GM19238 (cell line): ENCODE measurements at regions not wholly inside any gene's neighbourhood (a gene's known extent, or its start where the extent isn't known, plus 50 kb on each side); places are given as distances from the start of the nearest gene placed in this dataset.
"Not testable (repeated sequence)": the region's sequence is repeated elsewhere in the genome, so short reads cannot be mapped to it uniquely, and the experiment has no call there.

Experiments
- DNase-seq: peaks from one replicate; pipeline ENCODE4 v3.0.0; 2011; ENCODE audit warnings: low spot score; ENCODE audit not compliant: insufficient read length

DNA sequence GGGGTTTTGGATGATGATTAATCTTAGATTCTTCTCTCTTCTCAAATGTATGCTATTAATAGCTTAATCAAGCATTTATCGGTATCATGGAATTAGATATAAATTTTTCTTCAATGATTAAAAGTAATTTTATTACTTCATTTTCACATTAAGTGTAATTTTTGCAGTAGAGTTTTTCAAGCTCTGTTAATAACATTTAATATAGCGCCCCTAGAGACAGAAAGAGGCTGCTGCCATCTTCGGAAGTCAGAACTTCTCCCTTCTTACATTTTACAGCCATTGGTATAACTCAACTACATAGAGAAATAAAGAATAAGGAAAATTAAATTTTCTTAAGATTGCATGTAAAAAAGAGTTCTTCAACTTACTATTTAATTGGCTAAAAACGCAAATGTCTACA, 540.3 kb downstream of the GABRG2 start:
- DNase-seq: no peak

DNA sequence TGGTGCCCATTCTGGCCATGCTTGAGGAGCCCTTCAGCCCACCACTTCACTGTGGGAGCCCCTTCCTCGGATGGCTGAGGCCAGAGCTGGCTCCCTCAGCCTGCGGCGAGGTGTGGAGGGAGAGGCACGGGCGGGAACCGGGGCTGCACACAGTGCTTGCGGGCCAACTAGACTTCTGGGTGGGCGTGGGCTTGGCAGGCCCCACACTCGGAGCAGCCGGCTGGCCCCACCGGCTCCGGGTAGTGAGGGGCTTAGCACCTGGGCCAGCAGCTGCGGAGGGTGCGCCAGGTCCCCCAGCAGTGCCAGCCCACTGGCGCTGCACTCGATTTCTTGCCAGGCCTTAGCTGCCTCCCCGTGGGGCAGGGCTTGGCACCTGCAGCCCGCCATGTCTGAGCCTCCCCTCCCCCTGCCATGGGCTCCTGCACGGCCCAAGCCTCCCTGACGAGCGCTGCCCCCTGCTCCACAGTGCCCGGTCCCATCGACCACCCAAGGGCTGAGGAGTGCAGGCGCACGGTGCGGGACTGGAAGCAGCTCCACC, 554.2 kb downstream of the GABRG2 start:
- DNase-seq: not testable (repeated sequence)

DNA sequence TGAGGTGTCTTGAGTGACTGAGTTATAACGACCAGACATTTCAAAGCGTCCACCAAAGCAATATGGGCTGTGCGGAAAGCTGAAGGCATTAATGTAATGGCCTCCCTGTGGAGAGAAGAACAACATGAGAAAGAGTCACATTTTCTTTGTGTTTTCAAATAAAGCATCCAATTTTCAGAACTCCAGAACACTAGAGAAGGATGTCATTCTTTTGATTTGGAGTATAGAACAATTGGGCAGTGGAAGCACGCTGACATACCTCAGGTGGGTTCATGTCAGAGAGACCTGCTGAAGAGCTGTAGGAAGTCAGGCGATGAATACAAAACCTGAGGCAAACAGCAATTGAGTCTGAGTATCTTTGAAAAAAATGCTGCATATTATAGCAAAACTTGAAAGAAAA, 556.5 kb downstream of the GABRG2 start:
- no peak for DNase-seq

DNA sequence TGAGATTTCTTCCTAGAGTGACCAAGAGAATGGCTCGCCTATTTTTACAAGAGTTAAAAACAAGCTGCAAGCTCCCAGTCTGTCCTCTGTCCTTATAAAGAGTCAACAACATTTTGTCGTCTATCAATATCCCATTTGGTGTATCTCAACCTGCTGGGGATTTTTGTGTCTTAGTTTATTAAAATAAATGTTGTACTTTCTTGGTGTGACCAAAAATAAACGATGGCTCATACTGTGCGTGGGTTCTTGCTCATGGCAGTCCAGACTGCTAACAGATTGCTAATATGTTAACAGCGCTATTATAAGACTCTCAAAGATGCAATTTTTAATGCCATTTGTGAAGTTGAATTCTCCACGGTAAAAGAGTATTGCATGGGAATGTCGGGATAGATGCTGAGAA, 569.9 kb downstream of the GABRG2 start:
- DNase-seq: no peak

DNA sequence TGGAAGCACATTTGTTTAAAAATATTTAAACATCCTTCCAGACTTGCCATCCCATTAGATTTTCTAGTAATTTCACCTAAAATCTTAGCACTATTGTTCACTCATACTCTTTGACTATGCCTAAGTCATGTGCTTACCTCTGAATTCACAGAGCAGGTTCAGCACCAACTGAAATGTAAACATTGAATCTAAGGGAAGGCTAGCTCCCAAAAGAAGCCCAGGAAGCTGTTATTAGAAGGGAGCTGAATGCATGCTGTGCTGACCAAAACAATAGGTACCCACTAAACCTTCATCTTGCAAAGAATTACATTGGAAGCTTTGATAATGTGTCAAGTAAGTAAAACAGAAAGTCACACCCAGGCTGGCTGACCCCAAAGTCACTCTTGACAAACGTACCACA, 571.3 kb downstream of the GABRG2 start:
- no peak for DNase-seq

DNA sequence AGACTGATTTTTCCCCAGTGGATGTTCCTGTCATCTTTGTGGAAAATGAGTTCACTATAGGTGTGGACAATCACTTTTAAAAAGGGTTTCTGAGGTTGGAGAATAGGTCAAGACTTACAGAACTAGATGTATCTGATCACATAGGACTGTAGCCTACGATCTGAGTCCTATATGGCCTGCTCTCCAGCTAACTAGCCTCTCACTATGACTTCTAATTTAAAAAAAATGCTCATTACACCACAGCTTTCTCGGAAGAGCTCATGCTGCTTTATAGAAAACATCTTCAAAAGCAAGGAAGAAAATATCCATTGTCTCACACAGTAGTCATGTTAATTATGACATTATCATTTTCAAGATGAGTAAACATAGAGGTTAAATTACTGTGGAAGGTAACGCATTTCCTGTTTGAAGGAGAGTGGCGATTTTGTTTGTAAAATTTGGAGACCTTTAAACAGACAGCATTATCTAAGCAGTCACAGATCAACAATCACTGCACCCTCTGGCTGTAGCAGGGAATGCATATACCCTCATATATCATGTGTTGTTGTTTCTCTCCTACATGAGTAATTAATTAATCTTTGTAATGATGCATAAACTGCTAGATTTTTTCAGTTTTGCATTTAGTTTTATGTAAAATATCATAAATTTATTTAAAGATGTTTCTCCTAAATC, 573.7 kb downstream of the GABRG2 start:
- no peak for DNase-seq

DNA sequence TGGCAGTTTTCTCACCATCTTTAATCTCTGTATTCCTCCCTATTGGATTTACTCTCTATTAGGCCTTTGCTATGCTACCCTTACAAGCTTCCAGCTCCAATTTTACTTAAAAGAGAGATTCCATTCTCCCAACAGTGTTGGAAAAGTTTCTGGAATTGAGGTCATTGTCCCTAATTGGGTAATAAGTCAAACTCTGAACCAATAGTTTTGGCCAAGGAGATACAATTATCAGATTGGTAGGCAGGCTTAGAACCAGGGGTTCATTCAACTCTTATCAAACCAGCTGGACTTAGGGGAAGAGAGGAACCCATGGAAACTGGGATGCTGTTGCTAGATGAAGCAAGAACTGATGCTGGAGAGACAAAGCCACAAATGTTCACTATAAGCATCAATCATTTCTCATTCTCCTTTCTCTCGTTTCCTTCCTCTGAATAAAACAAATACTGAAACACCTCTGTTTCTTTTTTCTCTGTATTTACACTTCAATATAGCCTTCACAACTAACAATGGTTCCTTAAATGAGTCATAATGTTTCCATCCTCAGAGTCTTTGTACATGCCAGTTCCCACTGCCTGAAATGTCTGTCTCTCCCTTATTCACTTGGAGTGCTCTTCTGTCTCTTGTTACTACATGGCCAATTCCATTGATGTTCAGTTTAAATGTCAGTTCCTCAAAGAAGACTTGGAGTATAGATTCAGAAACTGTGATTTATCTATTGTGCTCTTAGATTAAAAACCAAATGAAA, 587.3 kb downstream of the GABRG2 start:
- DNase-seq: no peak

DNA sequence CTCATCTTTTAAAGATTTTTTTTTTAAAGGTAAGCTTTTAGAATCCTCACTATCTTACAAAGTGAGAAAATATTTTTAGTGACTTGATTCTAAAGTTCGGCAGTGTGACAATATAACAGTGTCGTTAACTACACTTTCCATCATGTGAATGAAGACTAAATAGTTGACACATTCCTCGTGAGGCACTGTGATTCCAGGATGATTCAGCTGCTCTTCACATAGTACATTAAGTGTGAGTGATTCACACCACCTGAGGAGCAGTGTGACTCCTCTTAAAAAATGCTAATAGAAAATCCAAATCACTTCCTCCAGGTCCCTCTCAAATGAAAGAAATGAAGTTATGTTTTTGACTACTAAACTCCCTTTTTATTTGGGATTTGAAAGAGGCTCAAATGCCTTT, 589.5 kb downstream of the GABRG2 start:
- DNase-seq: no peak

DNA sequence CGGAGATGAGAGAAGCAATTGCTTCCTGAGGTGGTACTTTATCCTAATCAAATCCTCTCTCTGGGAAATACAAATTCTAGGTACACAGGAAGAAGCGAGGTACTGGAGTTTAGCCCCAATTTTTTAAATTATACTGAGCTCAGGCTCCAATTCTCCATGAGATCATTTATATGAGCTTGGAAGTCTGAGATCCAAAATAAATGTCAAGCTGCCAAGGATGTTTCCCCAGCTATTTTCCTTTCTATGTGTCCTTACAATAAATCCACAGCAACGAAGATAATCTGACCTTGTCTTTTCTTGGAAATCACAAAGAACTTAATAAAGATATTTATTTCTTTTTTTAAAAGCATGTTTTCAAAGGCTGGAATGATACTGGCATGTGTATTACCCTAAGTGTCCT, 597.3 kb downstream of the GABRG2 start:
- DNase-seq: no peak

DNA sequence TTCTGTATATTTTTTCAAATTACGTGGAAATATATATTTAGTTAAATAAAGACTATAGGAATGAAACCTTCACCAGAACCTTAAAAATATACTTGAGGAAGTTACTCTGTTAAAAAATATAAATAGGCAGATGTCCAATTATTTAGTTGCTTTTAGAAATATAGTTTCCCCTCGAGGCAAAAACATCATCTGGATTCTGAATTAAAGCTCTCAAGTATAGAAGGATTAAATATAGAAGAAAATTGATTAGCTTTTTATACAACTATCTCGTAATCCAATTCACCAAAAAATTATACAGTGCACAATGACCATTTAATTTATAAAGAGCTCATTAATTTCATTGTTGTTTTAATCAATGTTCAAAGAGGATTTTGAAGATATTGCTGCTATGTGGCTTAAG, 601.4 kb downstream of the GABRG2 start:
- DNase-seq: no peak

DNA sequence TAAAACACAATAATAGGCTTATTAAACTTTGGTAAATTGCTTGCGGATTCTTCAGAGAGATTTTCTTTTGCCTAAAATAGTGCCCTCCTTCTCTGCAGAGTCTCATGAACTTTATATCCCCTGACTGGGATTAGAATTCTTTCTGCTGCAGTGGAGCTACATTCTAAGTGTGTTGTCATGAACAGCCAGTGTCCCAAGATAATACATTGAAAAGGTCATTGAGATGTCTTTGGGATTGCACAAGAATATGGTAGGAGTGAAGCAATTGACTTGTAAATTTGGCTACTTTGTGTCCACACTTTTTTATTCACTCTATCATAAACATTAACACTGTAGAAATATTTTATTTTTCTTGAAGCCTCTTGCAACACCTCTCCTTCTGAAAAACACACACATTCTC, 604.5 kb downstream of the GABRG2 start:
- no peak for DNase-seq

DNA sequence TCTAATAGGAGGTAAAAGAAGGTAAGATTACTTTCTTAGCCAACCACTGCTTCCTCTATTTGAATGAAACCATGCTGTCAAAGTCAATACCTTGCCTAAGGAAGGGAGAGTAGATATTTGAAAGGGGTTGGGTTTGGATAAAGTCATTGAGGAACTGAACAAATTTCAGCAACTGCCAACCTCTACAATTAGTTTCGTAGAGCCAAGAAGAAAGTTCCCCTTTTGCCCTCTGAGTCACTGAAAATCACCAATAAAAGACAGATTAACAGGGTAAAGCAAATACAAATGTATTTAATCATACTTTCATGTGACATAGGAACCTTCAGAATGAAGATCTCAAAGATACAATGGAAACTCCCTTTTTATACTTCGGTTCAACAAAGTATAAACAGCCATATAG, 615.7 kb downstream of the GABRG2 start:
- no peak for DNase-seq

DNA sequence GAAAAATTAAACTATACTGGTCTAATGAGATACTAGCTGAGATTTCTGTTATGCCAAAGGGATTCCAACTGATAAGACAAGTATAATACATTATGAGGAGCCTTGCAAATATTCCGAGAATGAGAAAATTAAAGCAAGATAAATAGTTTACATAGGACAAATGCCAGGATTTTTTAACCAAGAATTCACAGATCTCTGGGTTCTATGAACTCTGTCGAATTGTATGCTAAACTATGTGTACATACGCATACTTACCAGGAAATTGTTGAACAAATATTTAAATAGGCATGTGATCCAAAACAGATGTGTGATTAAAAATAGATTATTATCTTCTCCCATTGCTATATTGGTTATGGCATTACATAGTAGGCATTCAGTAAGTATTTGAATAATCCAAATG, 616.6 kb downstream of the GABRG2 start:
- no peak for DNase-seq

DNA sequence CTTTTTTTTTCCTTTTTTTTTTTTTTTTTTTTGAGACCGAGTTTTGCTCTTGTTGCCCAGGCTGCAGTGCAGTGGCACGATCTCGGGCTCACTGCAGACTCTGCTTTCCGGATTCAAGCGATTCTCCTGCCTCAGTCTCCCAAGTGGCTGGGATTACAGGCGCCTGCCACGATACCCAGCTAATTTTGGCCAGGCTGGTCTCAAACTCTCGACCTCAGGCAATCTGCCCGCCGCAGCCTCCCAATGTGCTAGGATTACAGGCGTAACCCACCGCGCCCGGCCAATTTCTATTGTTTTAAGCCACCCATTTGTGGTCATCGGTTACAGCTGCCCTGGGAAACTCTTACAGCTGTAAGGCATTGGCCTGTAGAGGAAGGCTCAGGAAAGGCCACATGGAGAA, 617.7 kb downstream of the GABRG2 start:
- DNase-seq: no peak

DNA sequence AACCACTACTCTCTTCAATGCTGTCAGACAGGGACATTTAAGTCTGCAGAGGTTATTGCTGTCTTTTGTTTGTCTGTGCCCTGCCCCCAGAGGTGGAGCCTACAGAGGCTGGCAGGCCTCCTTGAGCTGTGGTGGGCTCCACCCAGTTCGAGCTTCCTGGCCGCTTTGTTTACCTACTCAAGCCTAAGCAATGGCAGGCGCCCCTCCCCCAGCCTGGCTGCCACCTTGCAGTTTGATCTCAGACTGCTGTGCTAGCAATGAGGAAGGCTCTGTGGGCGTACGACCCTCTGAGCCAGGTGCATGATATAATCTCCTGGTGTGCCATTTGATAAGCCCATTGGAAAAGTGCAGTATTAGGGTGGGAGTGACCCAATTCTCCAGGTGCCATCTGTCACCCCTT, 628.7 kb downstream of the GABRG2 start:
- DNase-seq: not testable (repeated sequence)

DNA sequence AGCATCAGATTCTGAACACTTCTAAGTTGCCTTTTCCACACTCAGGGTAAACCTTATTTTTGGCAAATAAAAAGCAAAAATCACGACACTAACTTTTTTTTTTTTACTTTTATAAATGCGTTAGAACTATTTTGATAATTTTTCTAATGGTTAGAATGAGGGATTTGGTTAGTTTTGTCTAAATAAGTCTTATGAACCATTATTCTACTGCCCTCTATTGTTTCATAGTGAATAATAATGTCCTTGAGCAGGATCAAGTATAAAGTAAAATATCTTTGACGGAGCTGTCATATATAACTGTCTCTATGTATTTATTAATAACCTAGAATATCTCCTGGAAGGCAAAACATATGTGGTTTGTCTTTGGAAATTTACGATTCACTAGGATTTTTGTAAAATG, 631.8 kb downstream of the GABRG2 start:
- no peak for DNase-seq

DNA sequence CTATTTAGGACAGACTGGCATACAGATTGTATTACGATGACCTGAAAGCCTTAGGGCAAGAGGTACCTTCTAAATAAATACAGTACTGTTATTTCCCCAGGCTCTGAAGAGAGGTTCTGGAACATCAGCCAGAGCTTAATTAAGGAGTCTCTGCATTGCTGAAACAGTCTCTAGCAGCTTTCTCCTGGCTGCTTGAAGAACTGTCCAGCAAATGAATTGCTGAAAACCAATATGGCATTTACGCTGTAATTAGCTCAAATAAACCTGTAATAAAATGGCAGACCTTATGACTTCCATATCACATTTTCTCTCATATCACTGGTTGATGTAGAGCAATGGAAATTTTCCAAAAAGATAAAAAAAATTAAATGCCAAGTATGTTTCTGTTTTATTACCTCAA, 636.3 kb downstream of the GABRG2 start:
- no peak for DNase-seq

DNA sequence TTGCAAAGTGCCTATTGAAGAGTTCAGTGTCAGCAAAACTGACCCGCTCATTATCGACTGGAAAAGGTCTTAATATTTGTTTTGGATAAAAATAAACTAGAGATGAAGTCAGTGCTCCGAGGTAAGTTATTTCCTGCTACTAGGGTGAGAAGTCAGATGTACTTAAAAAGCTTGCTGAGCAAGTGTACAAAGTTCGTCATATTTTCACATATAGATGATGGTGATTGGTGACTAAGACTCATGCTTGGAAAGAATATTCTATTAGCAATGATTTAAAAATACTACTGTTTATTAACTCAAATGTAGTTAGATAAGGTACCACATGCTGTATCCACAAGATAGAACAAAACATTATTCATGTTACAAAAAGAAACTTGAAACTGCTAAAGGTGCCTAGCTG, 643.7 kb downstream of the GABRG2 start:
- DNase-seq: no peak

DNA sequence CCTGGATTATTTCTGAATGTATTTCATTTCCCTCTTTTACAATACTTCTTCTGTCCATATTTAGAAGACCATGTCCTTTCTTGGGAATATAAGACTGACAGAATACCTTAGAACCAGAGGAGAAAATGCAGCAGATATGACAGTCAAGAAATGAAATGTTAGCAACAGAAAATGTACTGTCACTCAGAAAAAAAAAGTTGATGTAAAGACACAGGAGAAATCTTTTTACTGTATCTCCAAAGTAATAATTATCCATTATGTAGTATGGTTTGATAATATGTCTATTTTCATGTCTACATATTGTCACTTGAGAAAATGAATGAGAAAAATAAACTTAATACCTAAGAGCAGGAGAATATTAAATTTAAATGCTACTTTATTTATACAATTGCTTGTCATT, 652.1 kb downstream of the GABRG2 start:
- DNase-seq: no peak

DNA sequence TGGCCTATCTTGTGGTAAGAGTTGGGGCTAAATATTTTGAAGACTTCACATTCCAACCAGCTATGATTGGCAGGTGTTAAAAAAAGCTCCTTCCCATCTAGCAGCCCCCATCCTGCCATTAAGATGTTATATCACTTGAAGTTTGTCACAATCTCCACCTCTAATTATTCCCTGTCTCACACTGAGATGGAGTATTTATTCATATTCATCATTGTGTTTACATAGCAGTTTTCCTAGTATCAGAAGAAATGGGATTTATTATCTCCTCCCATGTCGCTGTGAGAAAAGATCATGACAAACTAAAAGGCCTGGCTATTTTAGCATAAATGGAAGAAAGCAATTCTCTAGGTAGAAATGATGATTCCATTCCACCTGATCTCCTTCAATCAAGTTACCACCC, 653.6 kb downstream of the GABRG2 start:
- no peak for DNase-seq

DNA sequence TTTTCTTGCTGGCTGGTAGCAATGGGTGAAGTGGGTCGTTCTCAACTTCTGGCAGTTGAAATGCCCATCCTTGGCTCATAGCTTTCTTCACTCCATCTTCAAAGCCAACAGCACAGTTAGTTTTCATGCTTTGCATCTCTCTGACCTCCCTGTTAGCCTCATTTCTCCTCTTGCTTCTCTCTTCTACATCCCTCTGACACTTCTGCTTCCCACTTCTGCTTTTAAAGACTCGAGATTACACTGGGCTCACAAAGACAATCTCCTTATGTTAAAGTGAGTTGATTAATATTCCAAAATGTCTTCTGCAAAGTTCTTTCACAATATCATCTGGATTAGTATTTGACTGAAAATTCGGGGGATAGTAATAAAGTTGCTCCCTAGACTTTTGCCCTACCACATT, 684.8 kb upstream of the CCNG1 start:
- DNase-seq: no peak

DNA sequence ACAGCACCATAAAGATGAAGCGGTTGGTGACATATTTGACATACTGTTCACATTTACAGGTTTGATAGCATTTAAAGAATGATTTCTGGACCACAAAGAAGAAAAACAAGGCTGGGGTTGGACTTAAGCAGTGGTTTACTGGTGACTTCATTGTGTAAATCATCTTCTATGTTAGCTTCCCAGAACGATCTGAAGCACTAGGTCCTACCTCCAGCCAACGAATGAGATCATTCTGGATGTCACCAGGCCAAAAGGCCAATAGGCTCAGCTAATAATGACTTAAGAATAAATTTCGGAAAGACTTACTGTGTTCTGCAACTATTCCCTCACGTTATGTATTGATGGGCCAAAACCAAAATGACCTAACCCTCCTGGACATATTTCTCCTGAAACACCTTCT, 675.3 kb upstream of the CCNG1 start:
- no peak for DNase-seq

DNA sequence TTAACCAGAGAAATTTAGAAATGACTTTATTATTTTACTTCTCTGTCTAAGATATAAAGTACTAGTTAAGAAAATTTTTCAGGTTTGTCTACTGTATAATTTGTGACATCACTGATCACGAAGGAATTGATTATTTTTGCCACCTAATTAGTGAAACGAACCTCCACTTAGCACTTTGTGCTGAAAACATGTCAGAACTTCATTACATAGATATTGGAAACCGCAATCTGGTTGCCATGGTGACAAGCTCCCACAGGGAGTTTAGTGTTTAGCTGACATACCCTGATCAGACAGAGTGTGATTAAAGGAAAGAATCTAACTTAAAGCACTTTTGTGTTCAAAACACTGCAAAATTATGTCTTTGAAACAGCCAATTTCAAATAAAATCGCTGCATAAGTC, 668.4 kb upstream of the CCNG1 start:
- no peak for DNase-seq
